Naive thymus-derived CD8-positive, alpha-beta T cell (primary cell): ENCODE measurements at regions not wholly inside any gene's neighbourhood (a gene's known extent, or its start where the extent isn't known, plus 50 kb on each side); places are given as distances from the start of the nearest gene placed in this dataset.
"Not testable (repeated sequence)": the region's sequence is repeated elsewhere in the genome, so short reads cannot be mapped to it uniquely, and the experiment has no call there.

Source experiments
- ATAC-seq, 2 donors: fragments of 150-1000 bp; cut with Tn5 transposase in 1 of 2; sonication (Bioruptor Pico), chemical (Tn5 transposase) in 1 of 2; 1 replicate in 1 of 2; 2 replicates in 1 of 2; pipeline ENCODE4 v1.10.0; 2021; ENCODE audit warnings: mild to moderate bottlenecking in 2 of 2, moderate library complexity in 2 of 2
- POLR2A ChIA-PET: fragments of 350-600 bp; sonication (Branson Sonifier 250); formaldehyde crosslinking; loops from one replicate; lab custom pipeline; 2021; ENCODE audit warnings: antibody characterized with exemption; lab: Charles Lee
- DNase-seq, 10 donors: peaks; one replicate each; pipeline versions ENCODE4 v3.0.0 to v3.0.0-alpha.2; 2020 to 2022
- H3K27ac Mint-ChIP-seq, 10 donors: one replicate each; pipeline ENCODE4 v1.8.0; 2020 to 2022; ENCODE audit warnings: mild to moderate bottlenecking in 10 of 10, mixed read lengths in 10 of 10, moderate library complexity in 4 of 10, inconsistent platforms in 1 of 10
- H3K27me3 Mint-ChIP-seq, 5 donors: one replicate each; pipeline ENCODE4 v1.8.0; 2021 to 2022; ENCODE audit warnings: mixed read lengths in 5 of 5
- H3K36me3 Mint-ChIP-seq, 3 donors: one replicate each; pipeline ENCODE4 v1.8.0; 2020 to 2022; ENCODE audit warnings: mixed read lengths in 3 of 3, mild to moderate bottlenecking in 2 of 3, inconsistent platforms in 1 of 3
- H3K4me1 Mint-ChIP-seq, 4 donors: one replicate each; pipeline ENCODE4 v1.8.0; 2021 to 2022; ENCODE audit warnings: mixed read lengths in 4 of 4
- H3K4me3 Mint-ChIP-seq, 10 donors: one replicate each; pipeline ENCODE4 v1.8.0; 2020 to 2022; ENCODE audit warnings: mild to moderate bottlenecking in 10 of 10, mixed read lengths in 10 of 10, moderate library complexity in 6 of 10, inconsistent platforms in 1 of 10
- H3K9me3 Mint-ChIP-seq, 9 donors: one replicate each; pipeline ENCODE4 v1.8.0; 2020 to 2022; ENCODE audit warnings: mixed read lengths in 9 of 9, mild to moderate bottlenecking in 3 of 9, inconsistent platforms in 1 of 9, moderate library complexity in 1 of 9

DNA sequence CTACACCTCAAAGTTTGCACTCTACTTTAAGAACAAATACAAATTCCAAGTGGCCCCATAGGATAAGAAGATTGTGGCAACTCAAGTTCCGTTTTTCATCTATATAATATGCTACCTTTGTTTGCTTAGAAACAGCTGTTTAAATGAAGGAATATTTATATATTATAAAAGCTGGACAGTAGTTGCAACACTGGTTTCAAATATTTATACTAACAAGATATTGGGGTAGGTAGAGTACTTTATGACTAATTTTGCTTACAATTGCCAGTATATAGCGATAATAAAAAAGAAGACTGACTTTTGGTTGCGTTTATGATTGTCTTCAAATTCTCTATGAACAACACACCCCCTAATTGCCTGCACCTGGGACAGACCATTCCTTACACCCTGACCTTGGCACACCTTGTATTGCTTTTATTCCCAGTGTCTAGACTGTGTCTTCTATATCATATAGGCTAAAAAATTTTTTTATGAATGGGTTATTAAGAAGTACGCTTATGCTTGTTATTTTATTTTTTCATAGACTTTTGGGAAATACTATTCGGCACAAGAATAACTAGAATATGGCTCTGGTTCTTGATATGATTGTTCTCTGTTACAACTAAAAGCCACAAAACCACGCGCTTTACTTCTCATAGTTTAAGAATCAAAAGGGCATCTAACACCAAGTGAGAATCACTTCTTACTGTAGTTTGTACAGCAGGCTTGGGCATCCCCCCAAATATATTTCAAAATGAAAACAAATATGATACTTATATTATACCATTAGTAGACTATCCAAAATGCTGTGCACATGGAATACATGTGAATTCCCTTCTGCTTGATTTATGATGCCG lies 455.4 kb upstream of the DCN start:
- H3K27me3 Mint-ChIP-seq, result peaks cover 0 to 2% (median 0%) of the 10 kb centered on the region in 5 donors
- H3K27ac Mint-ChIP-seq, result no peak overlapping the region
- no peak overlapping the region for H3K4me3 Mint-ChIP-seq
- DNase-seq, result no peak
- no peak for ATAC-seq
- peaks cover 0 to 5% (median 0%) of the 10 kb centered on the region in 9 donors for H3K9me3 Mint-ChIP-seq
- H3K4me1 Mint-ChIP-seq, result peaks cover 0 to 4% (median 0%) of the 10 kb centered on the region in 4 donors
- H3K36me3 Mint-ChIP-seq, result no peaks in the 10 kb centered on the region
- POLR2A ChIA-PET, result no interaction called here

DNA sequence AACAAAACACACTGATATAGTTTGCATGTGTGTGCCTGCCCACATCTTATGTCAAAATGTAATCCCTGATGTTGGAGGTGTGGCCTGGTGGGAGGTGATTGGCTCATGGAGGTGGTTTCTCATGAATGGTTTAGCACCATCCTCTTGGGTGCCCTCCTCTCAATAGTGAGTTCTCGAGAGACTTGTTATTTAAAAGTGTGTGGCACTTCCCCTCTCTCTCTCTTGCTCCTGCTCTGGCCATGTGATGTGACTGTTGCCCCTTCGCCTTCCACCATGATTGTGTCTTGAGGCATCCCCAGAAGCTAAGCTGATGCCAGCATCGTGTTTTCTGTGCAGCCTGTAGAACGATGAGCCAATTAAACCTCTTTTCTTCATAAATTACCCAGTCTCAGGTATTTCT lies 454.1 kb upstream of the DCN start:
- H3K36me3 Mint-ChIP-seq, result no peaks in the 10 kb centered on the region
- H3K4me1 Mint-ChIP-seq, result peaks cover 0 to 4% (median 0%) of the 10 kb centered on the region in 4 donors
- POLR2A ChIA-PET, result no interaction called here
- DNase-seq, result no peak
- no peak overlapping the region for H3K4me3 Mint-ChIP-seq
- H3K27ac Mint-ChIP-seq, result no peak overlapping the region
- H3K27me3 Mint-ChIP-seq, result peaks cover 0 to under 1% (median 0%) of the 10 kb centered on the region in 5 donors
- H3K9me3 Mint-ChIP-seq, result peaks cover 0 to 6% (median 0%) of the 10 kb centered on the region in 9 donors
- ATAC-seq, result no peak

DNA sequence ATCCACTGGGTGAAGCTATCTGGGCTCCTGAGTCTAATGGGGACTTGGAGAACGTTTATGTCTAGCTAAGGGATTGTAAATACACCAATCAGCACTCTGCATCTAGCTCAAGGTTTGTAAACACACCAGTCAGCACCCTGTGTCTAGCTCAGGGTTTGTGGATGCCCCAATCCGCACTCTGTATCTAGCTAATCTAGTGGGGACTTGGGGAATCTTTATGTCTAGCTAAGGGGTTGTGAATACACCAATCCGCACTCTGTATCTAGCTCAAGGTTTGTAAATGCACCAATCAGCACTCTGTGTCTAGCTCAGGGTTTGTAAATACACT lies 451.7 kb upstream of the DCN start:
- H3K4me1 Mint-ChIP-seq, ATAC-seq, H3K9me3 Mint-ChIP-seq: not testable (repeated sequence)

DNA sequence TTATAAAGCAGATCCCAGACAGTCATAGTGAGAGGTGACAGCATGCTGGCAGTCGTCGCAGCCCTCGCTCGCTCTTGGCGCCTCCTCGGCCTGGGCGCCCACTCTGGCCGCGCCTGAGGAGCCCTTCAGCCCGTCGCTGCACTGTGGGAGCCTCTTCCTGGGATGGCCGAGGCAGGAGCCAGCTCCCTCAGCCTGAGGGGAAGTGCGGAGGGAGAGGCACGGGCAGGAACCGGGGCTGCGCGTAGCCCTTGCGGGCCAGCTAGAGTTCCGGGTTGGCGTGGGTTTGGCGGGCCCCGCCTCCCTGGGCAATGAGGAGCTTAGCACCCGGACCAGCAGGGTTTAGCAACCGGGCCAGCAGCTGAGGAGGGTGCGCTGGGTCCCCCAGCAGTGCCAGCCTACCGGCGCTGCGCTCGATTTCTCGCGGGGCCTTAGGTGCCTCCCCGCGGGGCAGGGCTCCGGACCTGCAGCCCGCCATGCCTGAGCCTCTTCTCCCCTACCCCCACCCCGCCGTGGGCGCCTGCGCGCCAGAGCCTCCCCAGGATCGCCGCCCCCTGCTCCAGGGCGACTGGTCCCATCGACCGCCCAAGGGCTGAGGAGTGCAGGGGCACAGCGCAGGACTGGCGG lies 451.2 kb upstream of the DCN start:
- peaks cover 0 to 4% (median 0%) of the 10 kb centered on the region in 4 donors for H3K4me1 Mint-ChIP-seq
- H3K27me3 Mint-ChIP-seq, result no peaks in the 10 kb centered on the region
- DNase-seq (no peak), ATAC-seq (no peak)
- H3K4me3 Mint-ChIP-seq, result no peak overlapping the region
- no peak overlapping the region for H3K27ac Mint-ChIP-seq
- H3K9me3 Mint-ChIP-seq, result peaks cover 0 to 6% (median 0%) of the 10 kb centered on the region in 9 donors
- POLR2A ChIA-PET, result no interaction called here
- no peaks in the 10 kb centered on the region for H3K36me3 Mint-ChIP-seq

More for the DNA sequence above, 451.7 kb upstream of the DCN start:
- peak overlapping the region in 1 of 10 donors; percentile 65 for H3K4me3 Mint-ChIP-seq
- DNase-seq, H3K36me3 Mint-ChIP-seq, H3K27me3 Mint-ChIP-seq, POLR2A ChIA-PET: not testable (repeated sequence)
- H3K27ac Mint-ChIP-seq, result peak overlapping the region in 1 of 10 donors; percentile 9

DNA sequence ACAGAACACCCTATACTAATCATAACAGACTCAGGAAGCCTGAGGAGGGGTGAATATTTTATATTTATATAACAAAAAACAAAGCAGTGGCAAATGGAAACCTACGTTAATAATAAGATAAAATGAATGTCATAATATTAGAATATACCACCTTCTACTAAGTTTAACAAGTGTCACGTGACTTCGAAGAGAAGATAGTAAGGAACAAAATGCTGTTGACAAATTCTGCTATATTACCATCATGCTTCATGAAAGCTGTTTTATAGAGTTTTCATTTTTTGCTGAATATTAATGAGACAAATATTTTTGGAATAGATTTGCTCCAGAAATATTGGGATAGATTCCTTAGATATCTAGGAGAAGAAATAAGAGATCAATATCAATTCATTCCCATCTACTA lies 450.6 kb upstream of the DCN start:
- Mint-ChIP-seq H3K27me3 (peaks cover 0 to 2% (median 0%) of the 10 kb centered on the region in 5 donors), H3K36me3 (peaks cover 0 to 3% (median 0%) of the 10 kb centered on the region in 3 donors), H3K9me3 (peaks cover 0 to 6% (median 0%) of the 10 kb centered on the region in 9 donors), H3K4me3 (no peak overlapping the region), H3K27ac (no peak overlapping the region), H3K4me1 (peaks cover 0 to 5% (median 0%) of the 10 kb centered on the region in 4 donors)
- DNase-seq (no peak), ATAC-seq (no peak)
- POLR2A ChIA-PET, result no interaction called here

DNA sequence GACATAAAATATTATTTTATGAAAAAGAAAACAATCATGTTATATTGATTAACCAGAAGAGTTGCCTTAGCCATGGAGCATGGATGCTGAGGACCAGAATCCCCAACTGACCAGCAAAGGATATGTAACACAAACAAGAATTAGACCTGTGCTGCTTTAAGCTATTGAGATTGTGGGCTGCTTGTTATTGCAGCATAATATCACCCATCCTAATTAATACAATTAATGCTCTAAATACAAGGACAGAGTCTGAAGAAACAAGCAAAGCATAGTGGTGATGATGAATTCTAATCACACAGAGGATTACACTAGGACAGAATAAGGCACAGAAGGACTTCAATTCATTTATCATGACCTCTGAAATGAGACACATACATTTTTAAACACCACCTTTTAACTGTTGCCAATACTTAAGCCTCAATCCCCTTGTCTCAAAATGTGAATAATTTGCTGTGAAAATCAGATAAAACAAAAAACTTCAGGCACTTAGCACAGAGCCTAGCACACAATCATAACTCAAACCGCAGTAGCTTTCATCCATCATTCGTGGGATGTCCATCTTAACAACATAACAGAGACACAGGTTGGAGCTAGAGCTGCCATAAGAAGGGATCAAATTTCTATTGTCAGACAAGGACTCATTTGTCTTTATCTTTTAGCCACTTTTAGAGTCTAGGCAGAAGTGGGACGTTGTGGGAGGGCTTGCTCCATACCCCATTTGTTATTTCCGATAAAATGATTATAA lies 449.6 kb upstream of the DCN start:
- peaks cover 0 to 8% (median 5%) of the 10 kb centered on the region in 9 donors for H3K9me3 Mint-ChIP-seq
- POLR2A ChIA-PET, result no interaction called here

DNA sequence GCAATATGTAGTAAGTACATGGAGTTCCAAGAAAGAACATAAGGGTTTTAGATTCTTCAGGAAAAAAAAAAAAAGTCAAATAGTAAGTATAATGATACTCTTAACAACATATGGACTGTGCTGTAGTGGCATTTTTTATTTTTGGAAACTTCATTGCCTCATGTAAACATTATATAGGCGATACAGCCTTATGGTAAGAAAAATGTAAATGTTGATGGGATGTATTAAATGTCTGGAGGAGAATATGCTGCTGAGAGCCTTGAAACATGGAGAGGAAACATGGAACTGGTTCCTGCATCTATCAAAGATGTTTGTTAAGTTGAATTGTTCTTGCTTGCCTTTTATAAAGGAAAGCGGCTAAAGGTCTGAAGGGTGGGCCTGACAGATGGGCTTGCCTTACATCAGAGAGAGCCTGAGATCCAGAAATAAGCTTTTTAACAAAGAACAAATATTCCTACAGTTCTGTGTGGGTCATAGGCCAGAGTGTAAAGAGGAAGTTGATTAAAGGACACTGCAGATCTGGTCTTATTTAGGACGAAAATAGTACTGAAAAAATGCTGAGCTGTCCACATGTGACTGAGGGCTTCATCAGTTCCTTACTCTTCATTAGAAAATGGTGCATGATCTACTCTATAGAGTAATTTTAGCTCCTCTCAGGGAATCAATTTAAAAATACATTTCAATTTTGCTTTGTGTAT lies 448.1 kb upstream of the DCN start:
- DNase-seq, result no peak
- no peak overlapping the region for H3K4me3 Mint-ChIP-seq
- POLR2A ChIA-PET, result interaction anchor here (0.6 to 0.7 kb wide), 3 partner anchors 9 to 424 kb away, joined by 3 to 6 read pairs (median 6); no protein-coding TSS in a partner anchor
- H3K27ac Mint-ChIP-seq, result peak overlapping the region in 1 of 10 donors; percentile 60
- H3K36me3 Mint-ChIP-seq, result peaks cover 0 to 22% (median 3%) of the 10 kb centered on the region in 3 donors
- peaks cover 9 to 21% (median 16%) of the 10 kb centered on the region in 9 donors for H3K9me3 Mint-ChIP-seq
- no peak for ATAC-seq
- H3K4me1 Mint-ChIP-seq, result peaks cover 0 to 6% (median 0%) of the 10 kb centered on the region in 4 donors
- H3K27me3 Mint-ChIP-seq, result peaks cover 0 to 2% (median 0%) of the 10 kb centered on the region in 5 donors

More for the DNA sequence above, 449.6 kb upstream of the DCN start:
- Mint-ChIP-seq H3K27ac (no peak overlapping the region), H3K4me1 (peaks cover 0 to 6% (median 0%) of the 10 kb centered on the region in 4 donors), H3K36me3 (peaks cover 0 to 9% (median 2%) of the 10 kb centered on the region in 3 donors), H3K27me3 (peaks cover 0 to 2% (median 0%) of the 10 kb centered on the region in 5 donors), H3K4me3 (no peak overlapping the region)
- DNase-seq (no peak), ATAC-seq (no peak)

DNA sequence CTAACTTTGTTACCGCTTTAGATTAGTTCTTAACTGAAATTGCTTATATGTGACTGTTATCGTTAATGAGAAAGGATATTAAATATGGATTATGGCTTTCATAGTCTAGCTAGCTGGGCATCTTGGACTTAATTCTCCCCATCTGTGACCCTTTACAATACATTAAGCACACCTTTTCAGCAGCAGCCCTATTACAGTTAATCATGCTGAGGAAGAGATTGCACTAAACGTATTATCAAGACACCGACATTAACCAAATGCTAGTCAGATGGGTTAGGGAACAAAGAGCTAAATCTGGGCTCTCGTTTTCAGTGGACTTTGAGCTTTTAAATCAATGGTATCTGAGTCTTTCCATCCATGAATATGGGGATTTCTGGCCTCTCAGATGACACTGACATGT lies 447.5 kb upstream of the DCN start:
- Mint-ChIP-seq H3K27ac (no peak overlapping the region), H3K36me3 (peaks cover 0 to 24% (median 3%) of the 10 kb centered on the region in 3 donors), H3K4me1 (peaks cover 0 to 4% (median 0%) of the 10 kb centered on the region in 4 donors), H3K4me3 (no peak overlapping the region), H3K9me3 (peaks cover 9 to 27% (median 16%) of the 10 kb centered on the region in 9 donors), H3K27me3 (peaks cover 0 to 2% (median 0%) of the 10 kb centered on the region in 5 donors)
- DNase-seq (no peak), ATAC-seq (no peak)
- POLR2A ChIA-PET, result no interaction called here

DNA sequence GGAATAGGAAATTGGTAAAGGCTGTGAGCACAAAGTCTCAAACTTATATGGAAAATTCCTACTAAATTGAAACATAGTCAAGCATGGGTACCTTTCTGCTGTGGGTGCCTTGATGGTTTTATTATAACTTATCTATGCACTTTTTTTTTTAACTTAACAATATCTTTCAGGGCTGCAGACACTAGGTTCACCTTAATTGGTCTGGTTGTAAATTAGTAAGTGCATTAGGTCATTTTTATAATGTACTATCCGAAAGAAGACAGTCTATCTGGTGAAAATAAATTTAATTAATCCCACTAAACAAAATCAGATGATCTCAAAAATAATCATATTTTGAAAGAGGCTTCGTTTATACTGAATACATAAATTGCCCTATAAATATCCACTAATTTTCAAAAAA lies 446.8 kb upstream of the DCN start:
- Mint-ChIP-seq H3K9me3 (peaks cover 9 to 33% (median 17%) of the 10 kb centered on the region in 9 donors), H3K27ac (no peak overlapping the region), H3K4me3 (no peak overlapping the region), H3K27me3 (peaks cover 0 to 2% (median 0%) of the 10 kb centered on the region in 5 donors), H3K36me3 (peaks cover 0 to 29% (median 3%) of the 10 kb centered on the region in 3 donors), H3K4me1 (peaks cover 0 to 2% (median 0%) of the 10 kb centered on the region in 4 donors)
- ATAC-seq (no peak), DNase-seq (no peak)
- POLR2A ChIA-PET, result no interaction called here

DNA sequence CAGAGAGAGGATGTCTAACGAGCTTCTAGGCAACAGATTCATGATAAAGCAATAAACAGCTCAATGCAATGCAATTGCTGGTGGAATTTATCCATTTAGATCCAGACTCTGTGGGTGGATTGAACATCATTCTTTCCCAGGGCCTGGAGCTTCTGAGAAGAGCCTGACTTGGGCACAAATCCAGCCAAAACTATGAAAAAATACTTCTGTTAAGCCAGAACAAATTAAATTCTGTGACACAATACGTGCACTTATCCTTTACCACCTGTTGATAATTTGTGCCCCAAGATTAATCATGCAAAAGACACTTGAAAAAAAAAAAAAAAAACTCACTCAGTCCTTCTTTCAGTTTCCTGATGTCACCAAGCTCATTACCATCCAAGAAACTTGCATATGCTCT lies 446.0 kb upstream of the DCN start:
- POLR2A ChIA-PET, result no interaction called here
- Mint-ChIP-seq H3K4me3 (no peak overlapping the region), H3K9me3 (peaks cover 9 to 37% (median 17%) of the 10 kb centered on the region in 9 donors), H3K4me1 (peaks cover 0 to 2% (median 0%) of the 10 kb centered on the region in 4 donors), H3K36me3 (peaks cover 0 to 36% (median 3%) of the 10 kb centered on the region in 3 donors), H3K27ac (no peak overlapping the region), H3K27me3 (peaks cover 0 to 2% (median 0%) of the 10 kb centered on the region in 5 donors)
- DNase-seq (no peak), ATAC-seq (no peak)

DNA sequence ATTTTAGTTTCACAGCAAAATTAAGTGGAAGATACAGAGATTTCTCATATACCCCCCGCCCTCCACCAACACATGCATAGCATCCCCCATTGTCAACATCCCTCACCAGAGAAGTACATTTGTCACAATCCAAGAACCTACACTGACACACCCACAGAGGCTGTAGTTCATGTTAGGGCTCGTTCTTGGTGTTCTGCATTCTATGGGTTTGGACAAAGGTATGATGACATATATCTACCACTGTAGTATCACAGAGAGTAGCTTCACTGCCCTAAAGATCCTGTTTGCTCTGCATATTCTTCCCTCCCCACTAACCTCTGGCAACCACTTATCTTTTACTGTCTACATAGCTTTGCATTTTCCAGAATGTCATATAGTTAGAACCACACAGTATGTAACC lies 444.6 kb upstream of the DCN start:
- Mint-ChIP-seq H3K4me3 (no peak overlapping the region), H3K27ac (no peak overlapping the region), H3K27me3 (peaks cover 0 to 2% (median 0%) of the 10 kb centered on the region in 5 donors), H3K36me3 (peaks cover 0 to 36% (median 3%) of the 10 kb centered on the region in 3 donors), H3K9me3 (peaks cover 7 to 37% (median 17%) of the 10 kb centered on the region in 9 donors), H3K4me1 (peaks cover 0 to 2% (median under 1%) of the 10 kb centered on the region in 4 donors)
- POLR2A ChIA-PET, result no interaction called here
- no peak for DNase-seq
- no peak for ATAC-seq

DNA sequence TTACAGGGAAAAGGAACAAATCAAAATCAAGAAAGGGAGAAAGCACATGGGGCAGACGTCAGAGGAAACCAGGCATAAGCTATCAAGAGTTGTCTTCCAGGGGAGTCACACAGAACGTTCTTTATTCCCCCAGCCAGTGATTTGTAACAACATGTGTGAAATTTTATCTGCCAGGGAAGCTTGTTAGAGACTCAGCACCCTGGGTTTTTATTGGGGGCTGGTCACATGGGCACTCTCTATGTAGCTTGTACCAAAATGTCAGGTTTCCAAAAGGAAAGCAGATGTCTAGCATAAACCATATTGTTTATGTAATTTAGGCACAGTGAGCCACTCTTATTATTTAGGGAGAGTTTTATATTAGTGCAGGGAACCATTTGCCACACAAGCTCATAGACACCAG lies 440.4 kb upstream of the DCN start:
- H3K27me3 Mint-ChIP-seq, result peaks cover 0 to 4% (median 0%) of the 10 kb centered on the region in 5 donors
- POLR2A ChIA-PET, result no interaction called here
- no peak overlapping the region for H3K4me3 Mint-ChIP-seq
- no peak for DNase-seq
- no peak for ATAC-seq
- peaks cover 7 to 37% (median 16%) of the 10 kb centered on the region in 9 donors for H3K9me3 Mint-ChIP-seq
- peaks cover 0 to 5% (median under 1%) of the 10 kb centered on the region in 4 donors for H3K4me1 Mint-ChIP-seq
- peaks cover 0 to 30% (median 3%) of the 10 kb centered on the region in 3 donors for H3K36me3 Mint-ChIP-seq
- no peak overlapping the region for H3K27ac Mint-ChIP-seq
